Endodermal cell (in vitro differentiated cells): ENCODE measurements at regions not wholly inside any gene's neighbourhood (a gene's known extent, or its start where the extent isn't known, plus 50 kb on each side); places are given as distances from the start of the nearest gene placed in this dataset.

Experiments used
- DNase-seq: peaks from one replicate; pipeline ENCODE4 v3.0.0-alpha.2; 2017
- H3K27ac ChIP-seq: 2 replicates; pipeline ENCODE4 v1.5.1; 2013; ENCODE audit warnings: mild to moderate bottlenecking, low read depth, low read length, moderate library complexity
- H3K27me3 ChIP-seq: 2 replicates; pipeline ENCODE4 v1.6.1; 2013; ENCODE audit warnings: mild to moderate bottlenecking, low read length, moderate library complexity; ENCODE audit not compliant: insufficient read depth, control insufficient read depth, poor library complexity, severe bottlenecking
- H3K36me3 ChIP-seq: 2 replicates; pipeline ENCODE4 v1.7.0; 2013; ENCODE audit warnings: mild to moderate bottlenecking, low read length, moderate library complexity; ENCODE audit not compliant: control insufficient read depth, insufficient read depth
- H3K4me1 ChIP-seq: one replicate; pipeline ENCODE4 v1.7.0; 2013; ENCODE audit warnings: low read length; ENCODE audit not compliant: control insufficient read depth, insufficient read depth
- H3K4me3 ChIP-seq: 2 replicates; pipeline ENCODE4 v1.5.1; 2013; ENCODE audit warnings: mild to moderate bottlenecking, low read length, moderate library complexity
- H3K9ac ChIP-seq: 2 replicates; pipeline ENCODE4 v1.6.1; 2013; ENCODE audit warnings: mild to moderate bottlenecking, low read length, moderate library complexity; ENCODE audit not compliant: poor library complexity, severe bottlenecking; ENCODE audit errors: extremely low read depth
- H3K9me3 ChIP-seq: 2 replicates; pipeline ENCODE4 v1.6.1; 2013; ENCODE audit warnings: mild to moderate bottlenecking, low read length, moderate library complexity; ENCODE audit not compliant: control insufficient read depth
- H3K27ac Mint-ChIP-seq: 2 replicates; pipeline ENCODE4 v1.8.0; 2020; ENCODE audit warnings: mixed read lengths
- H3K27me3 Mint-ChIP-seq: 2 replicates; pipeline ENCODE4 v1.8.0; 2021; ENCODE audit warnings: mild to moderate bottlenecking, mixed read lengths; ENCODE audit not compliant: insufficient read depth
- H3K36me3 Mint-ChIP-seq: 2 replicates; pipeline ENCODE4 v1.8.0; 2020; ENCODE audit warnings: low read depth, mixed read lengths
- H3K4me1 Mint-ChIP-seq: 2 replicates; pipeline ENCODE4 v1.8.0; 2020; ENCODE audit warnings: mixed read lengths
- H3K4me3 Mint-ChIP-seq: 2 replicates; pipeline ENCODE4 v1.8.0; 2020; ENCODE audit warnings: mild to moderate bottlenecking, moderate library complexity, mixed read lengths
- H3K9me3 Mint-ChIP-seq: 2 replicates; pipeline ENCODE4 v1.8.0; 2020; ENCODE audit warnings: mild to moderate bottlenecking, mixed read lengths
- WGBS, 2 experiments: methylation state at CpG; one replicate each; pipeline versions ENCODE4 v1.1.5 to v1.1.7; 2013; ENCODE audit warnings: missing lambda C conversion rate in 2 of 2, mixed read lengths in 1 of 2; ENCODE audit not compliant: insufficient coverage in 1 of 2, insufficient read length in 1 of 2; 5-methylcytosine and 5-hydroxymethylcytosine counted together
- TF ChIP-seq, protein P1 (sequence below): fragments of 200-600 bp; sonication (generic); conservative IDR thresholded peaks from 2 replicates; pipeline ENCODE4 v1.5.0; 2021; ENCODE audit warnings: antibody characterized with exemption, mild to moderate bottlenecking

- Mint-ChIP-seq H3K4me3 (no peak overlapping the region), H3K9me3 (no peaks in the 10 kb centered on the region), H3K4me1 (peaks cover 15% of the 10 kb centered on the region), H3K27ac (no peak overlapping the region), H3K36me3 (no peaks in the 10 kb centered on the region), H3K27me3 (peaks cover 29% of the 10 kb centered on the region)
- DNase-seq: peak; percentile 71
- Histone ChIP-seq H3K9me3 (no peaks in the 10 kb centered on the region), H3K36me3 (no peaks in the 10 kb centered on the region), H3K4me1 (no peaks in the 10 kb centered on the region), H3K4me3 (no peak overlapping the region), H3K27me3 (no peaks in the 10 kb centered on the region), H3K9ac (no peak overlapping the region), H3K27ac (no peak overlapping the region)
- 70 to 87% methylated on average over 4 to 9 of the region's 9 CpGs for WGBS, 2 experiments
- TF ChIP-seq, protein P1, sequence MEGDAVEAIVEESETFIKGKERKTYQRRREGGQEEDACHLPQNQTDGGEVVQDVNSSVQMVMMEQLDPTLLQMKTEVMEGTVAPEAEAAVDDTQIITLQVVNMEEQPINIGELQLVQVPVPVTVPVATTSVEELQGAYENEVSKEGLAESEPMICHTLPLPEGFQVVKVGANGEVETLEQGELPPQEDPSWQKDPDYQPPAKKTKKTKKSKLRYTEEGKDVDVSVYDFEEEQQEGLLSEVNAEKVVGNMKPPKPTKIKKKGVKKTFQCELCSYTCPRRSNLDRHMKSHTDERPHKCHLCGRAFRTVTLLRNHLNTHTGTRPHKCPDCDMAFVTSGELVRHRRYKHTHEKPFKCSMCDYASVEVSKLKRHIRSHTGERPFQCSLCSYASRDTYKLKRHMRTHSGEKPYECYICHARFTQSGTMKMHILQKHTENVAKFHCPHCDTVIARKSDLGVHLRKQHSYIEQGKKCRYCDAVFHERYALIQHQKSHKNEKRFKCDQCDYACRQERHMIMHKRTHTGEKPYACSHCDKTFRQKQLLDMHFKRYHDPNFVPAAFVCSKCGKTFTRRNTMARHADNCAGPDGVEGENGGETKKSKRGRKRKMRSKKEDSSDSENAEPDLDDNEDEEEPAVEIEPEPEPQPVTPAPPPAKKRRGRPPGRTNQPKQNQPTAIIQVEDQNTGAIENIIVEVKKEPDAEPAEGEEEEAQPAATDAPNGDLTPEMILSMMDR: peak; percentile 65
Measured at GRCh38 chr16:16871196-16871595, 492.3 kb downstream of the NPIPA7 start.

DNA sequence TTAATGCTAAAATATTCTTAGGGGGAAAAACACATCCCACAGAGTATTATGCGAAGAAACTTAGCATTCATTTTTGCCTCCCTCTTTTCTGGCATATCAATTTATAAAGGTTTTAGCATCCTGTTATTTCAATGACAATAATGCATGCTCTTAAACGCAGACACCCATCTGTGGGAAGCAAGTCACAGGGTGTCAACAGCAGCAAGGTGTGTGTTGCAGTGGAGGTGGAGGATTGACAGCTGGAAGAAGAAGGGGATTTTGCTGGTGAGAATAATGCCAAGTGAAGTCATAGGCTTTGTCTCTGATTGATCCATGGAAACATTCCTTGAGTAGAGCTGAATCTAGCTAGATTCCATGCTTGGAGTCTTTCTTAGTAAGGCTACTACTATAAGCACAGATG, 498.1 kb downstream of the NPIPA7 start:
- H3K27ac Mint-ChIP-seq: no peak overlapping the region
- peaks cover 10% of the 10 kb centered on the region for H3K4me1 Mint-ChIP-seq
- no peaks in the 10 kb centered on the region for H3K36me3 Mint-ChIP-seq
- DNase-seq: no peak
- no peaks in the 10 kb centered on the region for H3K4me1 ChIP-seq
- H3K4me3 ChIP-seq: no peak overlapping the region
- 93 to 100% methylated on average over 1 to 2 of the region's 2 CpGs for WGBS, 2 experiments
- H3K9ac ChIP-seq: no peak overlapping the region
- H3K27me3 ChIP-seq: no peaks in the 10 kb centered on the region
- H3K27me3 Mint-ChIP-seq: peaks cover 10% of the 10 kb centered on the region
- H3K36me3 ChIP-seq: no peaks in the 10 kb centered on the region
- no peaks in the 10 kb centered on the region for H3K9me3 Mint-ChIP-seq
- TF ChIP-seq, protein P1: no peak
- no peak overlapping the region for H3K4me3 Mint-ChIP-seq
- no peak overlapping the region for H3K27ac ChIP-seq
- no peaks in the 10 kb centered on the region for H3K9me3 ChIP-seq

- H3K9ac ChIP-seq: no peak overlapping the region
- no peaks in the 10 kb centered on the region for H3K9me3 ChIP-seq
- 76 to 81% methylated on average over 6 to 8 of the region's 8 CpGs for WGBS, 2 experiments
- Mint-ChIP-seq H3K9me3 (no peaks in the 10 kb centered on the region), H3K27me3 (peaks cover 11% of the 10 kb centered on the region), H3K4me1 (peaks cover 10% of the 10 kb centered on the region), H3K4me3 (no peak overlapping the region), H3K36me3 (no peaks in the 10 kb centered on the region), H3K27ac (no peak overlapping the region)
- no peak for DNase-seq
- no peaks in the 10 kb centered on the region for H3K36me3 ChIP-seq
- H3K27ac ChIP-seq: no peak overlapping the region
- no peaks in the 10 kb centered on the region for H3K27me3 ChIP-seq
- no peaks in the 10 kb centered on the region for H3K4me1 ChIP-seq
- TF ChIP-seq, protein P1: no peak
- no peak overlapping the region for H3K4me3 ChIP-seq
Measured at GRCh38 chr16:16879567-16880251, 500.8 kb downstream of the NPIPA7 start.
